Stimulated activated CD8-positive, alpha-beta memory T cell treated with anti-CD3 and anti-CD28 coated beads, Interleukin-4, amount 100 ng/mL, for 1 hour (primary cell): ENCODE measurements at regions not wholly inside any gene's neighbourhood (a gene's known extent, or its start where the extent isn't known, plus 50 kb on each side); places are given as distances from the start of the nearest gene placed in this dataset.

ENCODE experiments used
- DNase-seq, 2 donors: peaks; one replicate each; pipeline ENCODE4 v3.0.0-alpha.2; 2020; ENCODE audit warnings: low read depth in 2 of 2, low spot score in 1 of 2

DNA sequence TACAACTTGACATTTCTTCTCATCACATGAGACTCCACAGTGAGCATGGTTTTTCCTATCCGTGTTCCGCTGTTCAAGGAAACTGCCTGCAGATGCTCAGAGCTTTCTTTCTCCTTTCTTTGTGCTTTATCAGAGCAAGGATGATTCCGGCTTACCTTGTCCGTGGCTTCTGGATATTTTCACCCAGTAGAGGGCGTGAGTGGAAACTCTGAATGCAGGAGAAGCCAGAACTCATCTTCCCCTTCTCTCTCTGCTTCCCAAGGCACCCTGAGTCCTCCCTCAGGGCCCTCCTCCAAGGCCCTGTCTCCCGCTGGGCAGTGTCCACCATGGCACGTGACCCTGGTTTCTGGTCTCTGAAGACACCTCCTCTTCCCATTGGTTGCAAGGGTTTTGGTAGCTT lies 721.1 kb upstream of the RBFOX1 start:
- no peak for DNase-seq

DNA sequence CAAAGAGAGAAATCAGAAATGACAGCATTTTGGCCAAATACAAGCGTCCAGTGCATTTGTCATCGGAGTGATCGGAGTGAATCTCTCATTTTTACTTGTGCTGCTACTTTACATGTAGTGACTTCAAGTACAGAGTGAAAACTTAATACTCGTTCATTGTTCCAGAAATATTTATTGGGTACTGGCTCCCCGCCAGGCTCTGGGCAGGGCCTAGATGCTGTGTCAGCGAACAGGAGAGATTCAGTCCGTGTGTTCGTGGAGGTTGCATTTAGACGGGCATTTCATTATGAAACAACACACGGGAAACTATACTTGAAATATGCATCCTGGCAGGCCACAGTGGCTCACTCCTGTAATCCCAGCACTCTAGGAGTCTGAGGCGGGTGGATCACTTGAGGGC lies 727.2 kb upstream of the RBFOX1 start:
- no peak for DNase-seq

DNA sequence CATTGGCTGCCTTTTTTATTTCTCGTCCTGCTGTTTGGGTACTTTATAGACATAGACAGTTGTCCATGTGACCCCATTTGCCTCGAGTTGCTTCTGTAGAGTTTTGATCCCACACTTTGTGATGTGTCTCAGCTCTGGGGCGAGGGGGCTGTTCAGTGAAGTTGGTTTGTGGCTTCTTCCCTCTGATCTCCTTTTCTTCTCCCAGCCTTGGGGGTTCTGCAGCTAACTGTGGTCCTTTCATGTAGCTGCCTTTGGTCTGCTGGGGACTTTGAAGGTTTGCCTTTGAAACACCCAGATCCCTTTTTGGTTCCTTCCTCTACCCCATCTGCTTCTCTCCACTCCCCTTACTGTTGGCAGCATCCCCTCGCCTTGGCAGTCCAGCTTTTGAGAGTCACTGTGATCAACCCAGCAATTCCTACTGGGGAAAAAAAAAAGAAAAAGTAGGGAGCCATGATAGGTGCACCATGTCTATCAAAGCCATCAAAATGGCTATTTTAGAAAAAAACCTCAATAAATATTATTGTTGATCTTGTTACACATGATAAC lies 728.8 kb upstream of the RBFOX1 start:
- no peak for DNase-seq

DNA sequence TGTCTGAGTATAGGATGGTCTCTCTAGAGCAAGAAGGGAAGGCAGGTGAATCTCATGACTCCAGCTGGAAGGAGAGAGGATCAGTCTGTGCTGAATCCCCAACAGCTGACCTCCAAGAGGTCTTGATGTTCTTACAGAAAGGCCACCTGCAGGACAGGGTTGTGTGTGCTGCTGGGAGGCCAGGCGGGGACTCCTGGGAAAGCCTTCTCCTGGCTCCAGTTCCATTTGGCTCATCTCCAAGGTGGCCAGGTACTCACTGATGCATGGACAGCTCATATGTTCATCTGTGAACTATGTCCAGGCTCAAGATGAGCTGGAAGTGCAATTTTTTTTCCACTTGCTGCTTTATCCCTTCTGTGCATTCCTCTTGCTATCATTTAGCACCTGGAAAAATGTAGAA lies 730.2 kb upstream of the RBFOX1 start:
- DNase-seq: no peak

DNA sequence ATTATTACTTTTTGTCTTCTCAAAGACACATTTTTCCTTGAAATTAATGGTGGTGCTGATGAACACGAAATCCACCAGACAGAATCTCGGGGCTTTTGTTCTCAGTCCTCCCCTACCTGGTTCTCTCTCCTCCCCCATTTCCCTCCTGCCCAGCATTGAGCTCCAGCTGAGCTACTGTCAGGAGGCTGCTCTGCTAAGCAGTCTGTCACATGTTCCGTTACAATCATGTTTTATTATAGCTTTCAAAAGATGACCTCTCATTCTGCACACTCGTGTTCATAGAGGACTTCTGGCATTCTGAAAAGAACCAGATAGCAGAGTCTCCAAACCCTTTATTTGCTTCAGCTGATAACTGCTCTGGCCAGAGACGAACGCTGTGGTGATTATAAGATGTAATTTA lies 732.5 kb upstream of the RBFOX1 start:
- DNase-seq: no peak

DNA sequence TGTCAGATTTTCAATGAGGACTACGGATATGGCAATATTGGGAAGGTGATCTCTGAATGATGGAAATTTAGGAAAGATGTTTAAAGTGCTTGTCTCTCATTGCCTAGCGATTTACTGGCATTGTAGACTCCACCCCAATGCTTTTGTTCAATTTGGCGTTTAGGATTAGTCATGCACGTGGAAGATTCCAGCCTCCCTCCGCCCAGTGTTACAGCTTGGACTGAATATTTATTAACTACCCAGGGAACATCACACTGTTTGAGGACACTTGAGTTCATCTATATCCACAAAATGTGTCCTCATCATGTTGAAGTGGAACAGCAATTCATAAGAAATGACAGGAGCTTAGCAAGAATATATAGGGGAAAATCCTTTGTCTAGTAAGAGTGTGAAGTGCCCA lies 738.8 kb upstream of the RBFOX1 start:
- no peak for DNase-seq

DNA sequence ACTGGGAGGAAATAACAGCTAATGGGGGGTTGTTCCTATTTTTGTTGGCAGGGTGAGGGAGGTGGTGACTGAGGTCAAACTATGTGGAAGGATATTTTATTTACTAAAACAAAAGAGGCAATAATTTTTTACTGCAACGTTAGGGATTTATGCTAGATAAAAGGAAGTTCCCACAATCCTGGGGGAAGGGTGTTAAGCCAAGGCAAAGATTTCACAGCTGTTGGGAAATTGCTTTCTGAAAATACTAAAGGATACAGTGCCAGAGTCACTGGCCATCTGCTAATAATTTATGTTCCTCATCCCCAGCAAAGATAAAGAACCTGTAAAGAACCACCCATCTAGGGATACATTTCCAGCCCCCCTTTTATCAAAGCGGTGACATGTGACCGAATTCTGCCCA lies 756.0 kb upstream of the RBFOX1 start:
- DNase-seq: no peak

DNA sequence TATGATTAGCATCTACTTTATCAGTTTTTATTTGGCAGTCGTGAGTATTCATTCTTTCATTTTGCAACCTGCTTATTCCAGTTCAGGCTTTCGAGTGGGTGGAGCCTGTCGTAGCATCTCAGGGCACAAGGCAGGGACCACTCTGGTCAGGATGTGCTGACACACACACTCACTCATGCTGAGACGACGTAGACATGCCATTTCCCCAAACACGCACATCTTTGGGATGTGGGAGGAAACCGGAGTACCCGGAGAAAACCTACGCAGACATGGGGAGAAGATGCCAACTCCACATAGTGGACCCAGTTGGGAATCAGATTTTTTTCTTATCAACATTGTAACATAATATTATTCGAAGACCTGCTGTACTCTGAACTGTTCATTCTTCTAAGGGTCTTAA lies 756.5 kb upstream of the RBFOX1 start:
- DNase-seq: no peak

DNA sequence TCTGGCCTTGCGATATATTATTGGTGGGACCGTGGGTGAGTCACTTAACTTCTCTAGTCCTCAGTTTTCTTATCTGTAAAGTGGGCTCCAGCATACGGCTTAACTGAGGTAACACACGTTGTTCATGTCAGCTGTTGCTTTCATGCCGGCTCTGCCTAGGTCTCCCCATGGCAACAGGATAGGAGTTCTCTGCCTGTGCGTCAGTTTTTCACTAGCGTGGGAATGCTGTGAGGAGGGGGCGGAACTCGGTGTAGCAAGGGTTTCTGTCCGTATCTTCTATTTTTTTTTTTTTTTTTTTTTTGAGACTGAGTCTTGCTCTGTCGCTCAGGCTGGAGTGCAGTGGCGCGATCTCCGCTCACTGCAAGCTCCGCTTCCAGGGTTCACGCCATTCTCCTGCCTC lies 758.5 kb upstream of the RBFOX1 start:
- no peak for DNase-seq

DNA sequence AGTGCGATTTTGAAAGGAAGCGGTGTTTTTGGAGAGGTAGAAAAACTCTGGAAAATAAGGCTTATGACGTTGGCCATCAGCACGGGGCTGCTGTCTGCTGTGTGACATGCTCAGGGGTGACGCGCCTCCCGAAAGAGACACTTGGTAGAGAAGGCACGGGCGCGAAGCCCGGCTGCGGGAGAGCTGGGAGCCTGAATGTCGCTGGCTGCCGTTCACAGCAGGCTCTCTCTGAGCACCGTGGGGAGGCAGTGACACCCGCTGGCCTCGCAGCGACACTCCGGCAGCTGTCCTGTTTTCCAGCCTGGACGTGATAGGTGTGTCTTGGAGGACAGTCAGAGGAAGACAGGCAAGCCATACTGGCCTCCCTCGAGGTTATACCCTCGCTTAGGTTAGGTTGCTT lies 759.1 kb upstream of the RBFOX1 start:
- DNase-seq: no peak

DNA sequence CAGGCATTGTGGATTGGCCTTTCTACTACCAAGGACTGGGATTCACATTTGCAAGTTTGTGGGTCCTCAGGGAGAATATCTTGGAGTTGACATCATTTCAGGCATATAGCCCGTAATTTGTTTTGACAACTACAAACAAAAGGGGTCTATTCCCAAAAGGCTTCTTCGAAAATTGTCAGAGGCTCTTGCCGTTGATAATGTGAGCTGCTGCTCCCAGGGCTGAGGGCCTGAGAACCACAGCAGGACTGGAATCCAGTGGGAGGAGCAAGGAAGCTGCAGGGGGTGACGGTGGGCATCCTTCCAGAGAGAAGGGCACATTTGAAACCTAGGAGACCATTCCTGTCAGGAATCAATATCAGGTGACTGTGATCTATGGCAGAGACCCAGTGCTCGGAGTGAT lies 761.6 kb upstream of the RBFOX1 start:
- DNase-seq: no peak

DNA sequence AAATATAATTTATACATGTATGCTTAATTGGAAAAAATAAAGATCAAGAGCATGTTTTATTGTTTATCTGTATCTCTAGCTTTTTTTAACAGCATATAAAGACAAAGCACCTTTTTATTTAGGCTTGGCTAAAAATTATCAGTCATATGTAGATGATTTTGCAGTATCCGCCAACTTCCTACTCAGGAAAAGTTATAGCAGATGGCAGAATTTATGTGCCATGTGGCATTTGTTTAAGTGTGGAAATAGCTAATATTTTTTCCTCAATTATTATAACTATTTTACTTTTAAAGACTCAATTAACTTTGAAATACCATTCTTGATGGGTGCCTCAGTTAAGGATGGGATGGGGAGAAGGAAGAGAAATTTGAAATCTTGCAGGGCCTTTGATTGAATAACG lies 762.1 kb upstream of the RBFOX1 start:
- DNase-seq: no peak

DNA sequence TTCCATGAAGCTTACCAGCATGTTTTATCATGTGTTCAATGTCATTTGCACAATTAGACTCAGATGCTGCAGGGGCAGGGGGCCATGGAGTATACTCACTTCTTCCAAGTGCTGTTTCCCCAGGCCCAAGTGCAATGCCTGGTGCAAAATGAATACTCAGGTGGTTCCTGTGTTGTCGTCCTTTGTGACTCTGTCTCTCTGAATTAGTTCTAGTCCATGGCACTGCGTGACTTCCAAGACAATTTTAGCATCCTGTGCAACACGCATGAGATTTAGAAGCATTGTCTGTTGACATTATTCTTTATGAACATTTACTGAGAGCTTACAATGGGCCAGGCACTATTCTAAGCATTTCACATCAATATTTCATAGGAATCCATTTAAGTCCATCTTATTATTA lies 769.7 kb upstream of the RBFOX1 start:
- no peak for DNase-seq

DNA sequence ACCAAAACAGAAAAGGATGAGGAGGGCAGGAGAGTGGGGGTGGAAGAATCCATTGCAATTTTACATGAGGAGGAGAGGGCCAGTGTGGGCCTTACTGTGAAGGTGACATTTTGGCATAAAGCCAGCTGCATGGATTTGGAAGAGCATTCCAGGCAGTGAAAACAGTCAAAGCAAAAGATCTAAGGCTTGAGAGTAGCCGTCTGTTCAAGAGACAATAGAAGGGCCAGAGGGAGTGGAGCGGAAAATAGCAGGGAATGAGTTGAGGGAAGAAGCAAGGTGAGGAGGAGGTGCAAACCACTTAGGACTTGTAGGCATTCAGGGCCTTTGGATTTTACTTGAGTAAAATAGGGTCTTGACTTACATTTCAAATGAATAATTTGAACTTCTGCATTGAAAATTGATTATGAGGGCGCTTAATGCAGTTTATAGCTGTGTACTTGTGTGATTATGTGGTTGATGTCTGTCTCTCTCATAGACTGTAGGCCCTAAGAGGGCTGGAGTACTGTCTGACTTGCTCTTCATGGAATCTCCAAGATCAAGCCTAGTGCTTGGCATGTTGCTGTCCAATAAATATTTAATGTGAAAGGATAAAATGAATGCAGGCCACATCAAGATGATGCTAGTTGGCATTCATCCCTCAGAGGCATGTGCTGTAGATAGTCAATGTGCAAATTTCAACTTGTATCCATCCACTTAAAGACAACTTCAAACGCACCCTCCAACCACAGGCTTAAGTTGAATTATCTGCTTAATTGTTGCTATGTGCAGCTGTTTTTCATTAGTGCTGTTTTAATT lies 772.1 kb upstream of the RBFOX1 start:
- no peak for DNase-seq

DNA sequence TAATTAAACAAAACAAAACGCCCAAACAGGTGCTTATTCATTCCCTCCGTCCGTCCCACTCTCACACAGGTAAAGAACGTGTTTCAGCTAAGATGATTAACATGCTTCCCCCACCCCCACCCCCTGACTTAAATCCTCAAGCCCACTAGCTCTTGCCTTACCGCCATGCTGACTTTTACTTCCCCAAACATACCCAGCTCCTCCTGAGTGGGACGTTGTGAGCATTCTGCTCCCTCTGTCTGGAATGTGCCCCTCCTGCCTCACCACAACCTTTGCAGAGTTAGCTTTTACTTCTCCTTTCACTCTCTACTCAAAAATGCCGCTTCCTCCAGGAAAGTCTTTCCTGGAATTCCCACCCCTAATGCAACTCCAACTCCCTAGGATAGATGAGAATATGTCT lies 774.0 kb upstream of the RBFOX1 start:
- DNase-seq: no peak

DNA sequence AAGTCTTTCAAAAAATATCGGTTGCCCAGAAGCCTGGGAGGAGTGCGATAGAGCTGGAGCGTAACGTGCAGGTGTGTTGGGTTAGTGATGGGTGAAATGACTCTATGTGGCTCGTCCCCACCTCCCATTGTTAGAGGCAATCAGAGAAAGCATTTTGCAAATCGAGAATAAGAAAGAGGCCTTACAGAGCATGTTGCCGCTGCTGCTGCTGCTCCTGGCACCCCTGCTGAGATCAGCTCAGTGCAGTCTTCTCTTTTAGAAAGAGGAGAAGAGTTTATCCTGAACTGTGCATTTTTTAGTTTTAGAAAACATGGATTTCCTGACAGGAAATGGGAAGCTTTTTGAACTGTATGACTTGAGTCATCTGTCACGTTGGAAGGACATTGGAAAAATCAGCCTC lies 774.5 kb upstream of the RBFOX1 start:
- DNase-seq: no peak

DNA sequence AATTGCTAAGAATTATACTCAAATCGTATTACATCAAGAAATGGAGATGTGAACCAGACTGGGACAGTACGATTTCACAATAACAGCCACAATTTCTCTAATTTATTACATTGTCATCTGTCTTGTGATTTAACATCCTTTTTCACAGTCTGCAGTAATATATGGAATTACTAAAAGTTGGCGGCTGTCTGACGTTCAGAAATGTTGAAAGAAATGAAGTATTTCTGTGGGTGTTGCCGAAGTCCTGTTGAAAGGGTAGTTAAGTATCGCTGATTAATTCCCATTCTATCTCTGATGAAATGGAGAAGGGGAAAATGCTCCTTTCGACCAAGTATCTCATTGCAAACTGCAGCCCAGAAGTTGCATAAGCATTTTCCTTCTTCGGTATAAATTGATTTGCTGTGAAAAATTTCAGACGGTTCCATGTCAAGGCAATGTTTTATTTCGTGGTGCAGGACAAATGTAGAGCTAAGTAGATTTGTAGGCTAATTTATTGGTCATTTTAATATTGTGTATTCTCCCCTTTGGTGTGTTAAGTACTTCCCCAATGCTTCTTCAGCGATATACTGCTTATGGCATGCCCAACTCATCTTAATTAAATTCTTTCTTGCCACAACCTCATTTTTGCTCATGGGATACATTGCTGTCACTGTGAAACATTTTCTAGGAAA lies 775.2 kb upstream of the RBFOX1 start:
- DNase-seq: no peak

DNA sequence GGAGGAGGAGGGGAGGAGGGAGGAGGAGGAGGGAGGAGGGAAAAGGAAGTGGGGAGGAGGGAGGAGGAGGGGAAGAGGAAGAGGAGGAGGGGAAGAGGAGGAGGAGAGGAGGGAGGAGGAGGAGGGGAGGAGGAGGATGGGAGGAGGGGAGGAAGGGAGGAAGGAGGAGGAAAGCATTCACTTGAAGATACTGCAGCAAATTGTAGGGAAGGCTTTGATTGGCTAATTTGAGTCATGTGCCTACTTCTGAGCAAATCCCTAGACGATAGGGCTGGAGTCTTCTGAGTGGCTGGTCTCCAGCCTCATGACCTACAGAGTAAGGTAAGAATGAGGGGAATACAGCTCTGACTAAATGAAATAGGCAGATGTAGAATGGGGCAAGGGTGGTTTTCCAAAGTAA lies 783.2 kb upstream of the RBFOX1 start:
- no peak for DNase-seq

DNA sequence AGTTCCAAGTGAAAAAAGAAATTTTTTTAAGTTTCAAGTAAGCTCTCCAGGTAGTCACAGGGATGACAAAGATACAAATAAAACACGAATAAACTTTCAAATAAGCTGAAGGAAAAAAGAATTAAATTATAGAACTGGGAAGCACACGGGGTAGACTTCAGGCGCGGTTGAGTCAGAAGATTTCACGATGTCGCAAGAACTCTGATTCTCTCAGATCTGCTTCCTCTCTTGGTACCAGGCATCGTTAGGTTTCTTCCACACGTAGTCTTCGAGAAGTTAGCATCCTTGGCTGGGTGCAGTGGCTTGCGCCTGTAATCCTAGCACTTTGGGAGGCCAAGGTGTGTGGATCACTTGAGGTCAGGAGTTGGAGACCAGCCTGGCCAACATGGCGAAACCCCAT lies 784.1 kb upstream of the RBFOX1 start:
- DNase-seq: no peak

DNA sequence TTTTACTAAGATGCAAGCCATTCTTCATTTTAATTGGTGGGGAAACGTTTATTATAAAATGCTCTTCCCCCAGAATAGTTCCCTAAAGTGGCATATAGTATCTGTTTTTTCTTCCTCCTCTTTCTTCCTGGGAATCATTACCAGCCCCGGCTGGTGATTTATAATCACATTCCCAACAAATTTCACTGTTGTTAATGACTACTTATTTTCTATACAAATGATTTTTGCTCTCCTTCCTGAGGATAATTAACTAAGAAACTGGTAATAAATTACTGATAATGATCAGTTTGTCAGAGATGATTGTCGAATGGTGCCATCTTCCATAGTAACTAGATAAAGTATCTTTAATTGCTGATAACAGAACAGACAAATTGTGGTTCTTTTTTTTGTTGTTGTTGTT lies 785.5 kb upstream of the RBFOX1 start:
- DNase-seq: no peak

DNA sequence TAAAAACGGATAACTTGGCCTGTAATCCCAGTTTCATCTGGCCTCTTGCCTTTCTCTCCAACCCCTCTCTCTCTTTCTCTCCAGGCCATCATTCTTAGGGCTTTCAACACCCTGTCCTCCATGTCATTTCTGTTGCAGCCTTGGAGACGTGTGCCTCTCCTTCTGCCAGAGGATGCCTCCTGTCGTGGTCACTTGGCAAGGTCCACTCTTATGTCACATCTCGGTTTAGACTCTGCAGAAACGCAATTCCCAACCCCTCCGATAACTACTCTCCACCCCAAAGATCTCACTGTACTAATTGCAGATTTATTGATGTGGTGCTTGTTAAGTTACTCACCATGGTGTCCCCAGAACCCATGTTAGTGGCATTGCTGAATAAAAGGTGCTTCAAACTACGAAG lies 787.3 kb upstream of the RBFOX1 start:
- DNase-seq: no peak

DNA sequence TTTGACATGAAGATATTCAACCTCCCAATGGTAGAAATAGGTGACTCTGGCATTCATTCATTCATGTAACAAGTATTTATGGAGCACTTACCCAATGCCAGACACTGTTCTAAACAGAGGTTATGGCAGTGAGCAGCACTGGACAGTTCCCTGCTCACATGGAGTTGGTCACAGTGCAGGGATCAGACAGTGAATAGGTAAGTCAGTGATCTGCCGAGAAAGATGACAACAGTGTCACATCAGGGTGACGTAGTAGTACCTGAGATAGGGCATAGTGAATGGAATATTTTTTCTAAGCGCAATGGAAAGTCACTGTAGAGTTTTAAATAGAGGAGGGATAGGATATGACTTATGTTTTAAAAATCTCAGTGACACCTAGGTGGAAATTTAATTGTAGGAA lies 791.4 kb upstream of the RBFOX1 start:
- DNase-seq: no peak

DNA sequence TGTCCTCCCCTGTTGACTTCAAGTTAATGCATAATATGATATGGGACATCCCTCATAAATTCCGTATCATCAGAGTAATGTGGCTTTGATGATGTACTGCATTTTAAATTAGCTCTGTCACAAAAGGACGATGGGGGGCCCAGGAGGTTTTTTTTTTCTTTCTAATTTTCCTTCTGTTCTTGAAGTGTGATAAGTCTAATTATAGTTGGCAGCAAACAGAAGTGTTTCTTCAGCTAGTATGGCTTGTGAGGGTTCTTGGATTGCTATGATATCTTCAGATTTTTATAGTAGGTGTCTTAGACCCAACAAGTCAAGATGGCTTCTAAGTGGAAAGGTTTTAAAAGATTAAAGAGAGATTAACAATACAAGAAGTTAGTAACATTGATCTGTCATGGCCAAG lies 796.2 kb upstream of the RBFOX1 start:
- no peak for DNase-seq
